ENCODE measurements at regions not wholly inside any gene's neighbourhood (a gene's known extent, or its start where the extent isn't known, plus 50 kb on each side); places are given as distances from the start of the nearest gene placed in this dataset.

- POLR2A ChIA-PET = no interaction called here
- intact Hi-C loops (cut with micrococcal nuclease) = no loop called here
- no peak overlapping the region for H3K4me3 ChIP-seq (replicated peaks in 1 of 2; ENCODE audit: low read depth in 1 of 2, low read length in 2 of 2)
- H3K79me2 ChIP-seq (ENCODE audit: insufficient read depth, low read length) = no peaks in the 10 kb centered on the region
- H3K4me2 ChIP-seq (ENCODE audit: low read length) = no peak overlapping the region
- H3K9ac ChIP-seq (ENCODE audit: low read length) = no peak overlapping the region
- no peaks in the 10 kb centered on the region for H3K36me3 ChIP-seq (ENCODE audit: control insufficient read depth in 1 of 2, insufficient read depth in 2 of 2, low read length in 2 of 2)
- H3K4me1 ChIP-seq (ENCODE audit: control insufficient read depth in 1 of 2, insufficient read depth in 2 of 2, low read length in 2 of 2) = no peaks in the 10 kb centered on the region
- no peak for ATAC-seq
- no peaks in the 10 kb centered on the region for H3K27me3 ChIP-seq (ENCODE audit: insufficient read depth, low read length)
- BruUV-seq (replicated peaks) = no TSS peak
- no peaks in the 10 kb centered on the region for H3K9me2 ChIP-seq (ENCODE audit: insufficient read depth)
- no peak overlapping the region for H2AFZ ChIP-seq (ENCODE audit: low read depth, low read length, poor library complexity, severe bottlenecking)
- RAD21 ChIA-PET (ENCODE audit: low non-redundant PET in 1 of 2, low total read pairs in 2 of 2, uncharacterized antibody in 2 of 2, unreplicated experiment in 2 of 2) = no interaction called here
- 0 out of 4 replicates have a peak, but pooled peaks cover 0 to 1% of the 10 kb centered on the region in 2 experiments for H3K9me3 ChIP-seq (ENCODE audit: control insufficient read depth in 1 of 2, insufficient read depth in 1 of 2, low read depth in 1 of 2, low read length in 2 of 2)
- DNase-seq (ENCODE audit: low read depth, low spot score) = no peak
- no peak overlapping the region for H3K27ac ChIP-seq (ENCODE audit: low read depth, low read length)
- no peak for TF ChIP-seq ZBTB33 (IDR thresholded peaks at IDR 0.05; ENCODE audit: extremely low read depth, insufficient replicate concordance, low read length)
- no peak for TF ChIP-seq POLR2AphosphoS5 (IDR thresholded peaks at IDR 0.05; ENCODE audit: low read depth, low read length)
- no peak for TF ChIP-seq ATF3 (IDR thresholded peaks at IDR 0.05)
- TF ChIP-seq ZNF274 (IDR thresholded peaks at IDR 0.05; ENCODE audit: low read depth, low read length) = no peak
- no peak for TF ChIP-seq TCF7L2 (IDR thresholded peaks at IDR 0.05; ENCODE audit: borderline replicate concordance, extremely low read depth, insufficient read depth, insufficient read length)
- TF ChIP-seq CBX3 (IDR thresholded peaks at IDR 0.05; ENCODE audit: low read depth) = no peak
- no peak for TF ChIP-seq EGR1 (IDR thresholded peaks at IDR 0.05; ENCODE audit: low read depth)
- TF ChIP-seq EZH2phosphoT487 (IDR thresholded peaks at IDR 0.05; ENCODE audit: borderline replicate concordance) = no peak
- no peak for TF ChIP-seq ELF1 (IDR thresholded peaks at IDR 0.05; ENCODE audit: borderline replicate concordance, low read depth)
- TF ChIP-seq SP1 (IDR thresholded peaks at IDR 0.05; ENCODE audit: low read depth) = no peak
- TF ChIP-seq SIN3A (IDR thresholded peaks at IDR 0.05; ENCODE audit: low read depth) = no peak
- no peak for TF ChIP-seq JUND (IDR thresholded peaks at IDR 0.05)
- no peak for TF ChIP-seq RAD21 (IDR thresholded peaks at IDR 0.05; ENCODE audit: low read depth)
- CTCF ChIA-PET = no interaction called here
- H4K20me1 ChIP-seq (ENCODE audit: insufficient read depth) = no peaks in the 10 kb centered on the region
Measured at GRCh38 chr6:21420926-21421325, 172.6 kb upstream of the SOX4 start.

Measured in HCT116 (cell line).